ENCODE measurements at regions not wholly inside any gene's neighbourhood (a gene's known extent, or its start where the extent isn't known, plus 50 kb on each side); places are given as distances from the start of the nearest gene placed in this dataset.
"Not testable (repeated sequence)": the region's sequence is repeated elsewhere in the genome, so short reads cannot be mapped to it uniquely, and the experiment has no call there.

GRCh38 chr3:153369561-153370374 is 207.7 kb downstream of the RAP2B start:
- H3K4me1 ChIP-seq: no peaks in the 10 kb centered on the region
- H3K4me3 ChIP-seq: no peak overlapping the region
- H3K9me3 ChIP-seq: no peaks in the 10 kb centered on the region
- intact Hi-C loops (cut with DNase I): no loop called here
- TF ChIP-seq CTCF (IDR thresholded peaks at IDR 0.05): no peak
- no peaks in the 10 kb centered on the region for H3K36me3 ChIP-seq
- no peak overlapping the region for H3K27ac ChIP-seq
- H3K27me3 ChIP-seq: no peaks in the 10 kb centered on the region
- no peak for DNase-seq (ENCODE audit: low spot score in 2 of 2)

- no peak for TF ChIP-seq CTCF (IDR thresholded peaks at IDR 0.05)
- Histone ChIP-seq H3K4me1 (no peaks in the 10 kb centered on the region), H3K27me3 (no peaks in the 10 kb centered on the region), H3K4me3 (no peak overlapping the region), H3K36me3 (no peaks in the 10 kb centered on the region), H3K9me3 (no peaks in the 10 kb centered on the region), H3K27ac (no peak overlapping the region)
- intact Hi-C loops (cut with DNase I): no loop called here
- DNase-seq (ENCODE audit: low spot score in 2 of 2): no peak
Measured at GRCh38 chr3:153370680-153371079, 208.7 kb downstream of the RAP2B start.

- Histone ChIP-seq H3K9me3 (no peaks in the 10 kb centered on the region), H3K4me3 (no peak overlapping the region), H3K27me3 (no peaks in the 10 kb centered on the region), H3K36me3 (no peaks in the 10 kb centered on the region), H3K27ac (no peak overlapping the region), H3K4me1 (no peaks in the 10 kb centered on the region)
- no peak for DNase-seq (ENCODE audit: low spot score in 2 of 2)
- intact Hi-C loops (cut with DNase I): no loop called here
- no peak for TF ChIP-seq CTCF (IDR thresholded peaks at IDR 0.05)
Measured at GRCh38 chr3:153372326-153372725, 210.3 kb downstream of the RAP2B start.

- Histone ChIP-seq H3K36me3 (no peaks in the 10 kb centered on the region), H3K4me3 (no peak overlapping the region), H3K27ac (no peak overlapping the region), H3K4me1 (no peaks in the 10 kb centered on the region), H3K27me3 (no peaks in the 10 kb centered on the region), H3K9me3 (no peaks in the 10 kb centered on the region)
- no peak for DNase-seq (ENCODE audit: low spot score in 2 of 2)
- intact Hi-C loops (cut with DNase I): no loop called here
- TF ChIP-seq CTCF (IDR thresholded peaks at IDR 0.05): no peak
Measured at GRCh38 chr3:153373606-153374005, 211.6 kb downstream of the RAP2B start.

GRCh38 chr3:153378366-153378765 is 216.3 kb downstream of the RAP2B start:
- H3K36me3 ChIP-seq; intact Hi-C loops (cut with DNase I); H3K4me3 ChIP-seq; H3K27ac ChIP-seq; H3K9me3 ChIP-seq; DNase-seq (ENCODE audit: low spot score in 2 of 2); H3K4me1 ChIP-seq; H3K27me3 ChIP-seq: not testable (repeated sequence)

- no peak overlapping the region for H3K4me3 ChIP-seq
- TF ChIP-seq CTCF (IDR thresholded peaks at IDR 0.05): no peak
- H3K4me1 ChIP-seq: no peaks in the 10 kb centered on the region
- H3K9me3 ChIP-seq: no peaks in the 10 kb centered on the region
- no peaks in the 10 kb centered on the region for H3K36me3 ChIP-seq
- no peak for DNase-seq (ENCODE audit: low spot score in 2 of 2)
- intact Hi-C loops (cut with DNase I): no loop called here
- no peaks in the 10 kb centered on the region for H3K27me3 ChIP-seq
- H3K27ac ChIP-seq: no peak overlapping the region
Measured at GRCh38 chr3:153379516-153379915, 217.5 kb downstream of the RAP2B start.
